ENCODE measurements at regions not wholly inside any gene's neighbourhood (a gene's known extent, or its start where the extent isn't known, plus 50 kb on each side); places are given as distances from the start of the nearest gene placed in this dataset.

DNA sequence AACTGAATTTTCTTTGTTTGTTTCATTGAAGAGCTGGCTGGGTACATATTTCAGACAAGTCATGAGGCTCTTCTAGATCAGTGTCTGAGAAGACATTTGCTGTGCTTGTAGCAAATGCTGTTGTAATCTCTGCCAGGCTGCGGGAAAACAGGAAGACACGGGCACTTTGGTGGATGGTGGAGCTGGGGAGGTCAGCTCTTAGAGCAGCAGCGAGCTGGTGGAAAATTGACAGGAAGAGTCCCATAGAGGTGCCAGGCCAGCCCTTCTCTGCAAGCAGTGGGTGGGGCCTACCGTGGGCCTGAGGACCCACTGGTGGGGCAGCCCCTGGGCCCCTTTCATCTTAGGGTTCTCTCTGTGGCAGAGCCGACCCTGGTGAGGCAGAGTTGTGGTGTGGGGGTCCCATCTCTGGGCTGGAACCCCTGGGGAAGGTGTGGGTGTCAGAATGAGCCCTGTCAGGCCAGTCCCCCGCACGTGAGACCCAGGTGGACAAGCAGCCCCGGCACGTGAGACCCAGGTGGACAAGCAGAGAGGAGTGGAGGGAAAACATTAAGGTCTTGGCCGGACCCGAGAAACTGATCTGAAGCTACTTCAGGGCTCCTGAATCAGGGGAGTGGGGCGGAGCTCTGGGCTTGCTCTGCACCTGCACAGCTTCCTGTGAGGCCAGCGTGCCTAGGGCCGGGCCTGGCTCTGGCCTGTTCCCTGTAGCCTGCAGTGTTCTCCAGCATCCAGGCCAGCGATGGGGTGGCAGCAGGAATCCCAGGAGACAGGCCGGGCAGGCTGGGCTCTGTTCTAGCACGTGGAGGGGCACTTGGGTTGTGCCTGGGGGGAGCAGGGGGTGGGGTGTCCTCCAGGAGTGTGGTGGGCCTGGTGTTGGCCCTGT, 273.5 kb upstream of the HDAC4 start:
- TF ChIP-seq ZNF565 (CRISPR knock-in tag; conservative IDR thresholded peaks at IDR 0.05; ENCODE audit: low read depth) (no peak), ZFP3 (CRISPR knock-in tag; IDR thresholded peaks at IDR 0.05) (no peak)
- no peak for ATAC-seq

GRCh38 chr2:239673641-239674040, 272.8 kb upstream of the HDAC4 start:
- ATAC-seq: no peak
- TF ChIP-seq ZNF8 (CRISPR knock-in tag; IDR thresholded peaks at IDR 0.05) (no peak), CREB5 (CRISPR knock-in tag; IDR thresholded peaks at IDR 0.05; ENCODE audit: low read depth) (no peak), ESRRG (CRISPR knock-in tag; IDR thresholded peaks at IDR 0.05) (no peak), GLIS3 (CRISPR knock-in tag; IDR thresholded peaks at IDR 0.05) (no peak), TCF4 (CRISPR knock-in tag; IDR thresholded peaks at IDR 0.05; ENCODE audit: borderline replicate concordance) (no peak), RARB (CRISPR knock-in tag; IDR thresholded peaks at IDR 0.05) (no peak), ZFP30 (CRISPR knock-in tag; IDR thresholded peaks at IDR 0.05) (no peak), PPARA (CRISPR knock-in tag; IDR thresholded peaks at IDR 0.05; ENCODE audit: borderline replicate concordance) (no peak), ZNF70 (CRISPR knock-in tag; IDR thresholded peaks at IDR 0.05) (no peak), POU6F1 (CRISPR knock-in tag; IDR thresholded peaks at IDR 0.05; ENCODE audit: borderline replicate concordance, low read depth) (no peak), ZC3H10 (CRISPR knock-in tag; IDR thresholded peaks at IDR 0.05) (no peak)
- TF ChIP-seq, protein P1, sequence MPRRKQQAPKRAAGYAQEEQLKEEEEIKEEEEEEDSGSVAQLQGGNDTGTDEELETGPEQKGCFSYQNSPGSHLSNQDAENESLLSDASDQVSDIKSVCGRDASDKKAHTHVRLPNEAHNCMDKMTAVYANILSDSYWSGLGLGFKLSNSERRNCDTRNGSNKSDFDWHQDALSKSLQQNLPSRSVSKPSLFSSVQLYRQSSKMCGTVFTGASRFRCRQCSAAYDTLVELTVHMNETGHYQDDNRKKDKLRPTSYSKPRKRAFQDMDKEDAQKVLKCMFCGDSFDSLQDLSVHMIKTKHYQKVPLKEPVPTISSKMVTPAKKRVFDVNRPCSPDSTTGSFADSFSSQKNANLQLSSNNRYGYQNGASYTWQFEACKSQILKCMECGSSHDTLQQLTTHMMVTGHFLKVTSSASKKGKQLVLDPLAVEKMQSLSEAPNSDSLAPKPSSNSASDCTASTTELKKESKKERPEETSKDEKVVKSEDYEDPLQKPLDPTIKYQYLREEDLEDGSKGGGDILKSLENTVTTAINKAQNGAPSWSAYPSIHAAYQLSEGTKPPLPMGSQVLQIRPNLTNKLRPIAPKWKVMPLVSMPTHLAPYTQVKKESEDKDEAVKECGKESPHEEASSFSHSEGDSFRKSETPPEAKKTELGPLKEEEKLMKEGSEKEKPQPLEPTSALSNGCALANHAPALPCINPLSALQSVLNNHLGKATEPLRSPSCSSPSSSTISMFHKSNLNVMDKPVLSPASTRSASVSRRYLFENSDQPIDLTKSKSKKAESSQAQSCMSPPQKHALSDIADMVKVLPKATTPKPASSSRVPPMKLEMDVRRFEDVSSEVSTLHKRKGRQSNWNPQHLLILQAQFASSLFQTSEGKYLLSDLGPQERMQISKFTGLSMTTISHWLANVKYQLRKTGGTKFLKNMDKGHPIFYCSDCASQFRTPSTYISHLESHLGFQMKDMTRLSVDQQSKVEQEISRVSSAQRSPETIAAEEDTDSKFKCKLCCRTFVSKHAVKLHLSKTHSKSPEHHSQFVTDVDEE (CRISPR knock-in tag; IDR thresholded peaks at IDR 0.05): no peak

- ATAC-seq: no peak
- TF ChIP-seq BACH2 (CRISPR knock-in tag; IDR thresholded peaks at IDR 0.05; ENCODE audit: borderline replicate concordance): no peak
- TF ChIP-seq ZFP30 (CRISPR knock-in tag; IDR thresholded peaks at IDR 0.05): no peak
- no peak for TF ChIP-seq ZC3H10 (CRISPR knock-in tag; IDR thresholded peaks at IDR 0.05)
- no peak for TF ChIP-seq POU6F1 (CRISPR knock-in tag; IDR thresholded peaks at IDR 0.05; ENCODE audit: borderline replicate concordance, low read depth)
- TF ChIP-seq ESRRG (CRISPR knock-in tag; IDR thresholded peaks at IDR 0.05): no peak
- no peak for TF ChIP-seq ARNTL (CRISPR knock-in tag; IDR thresholded peaks at IDR 0.05; ENCODE audit: borderline replicate concordance, low read depth)
- no peak for TF ChIP-seq PATZ1 (CRISPR knock-in tag; IDR thresholded peaks at IDR 0.05; ENCODE audit: borderline replicate concordance)
- no peak for TF ChIP-seq SNAI2 (CRISPR knock-in tag; IDR thresholded peaks at IDR 0.05)
- TF ChIP-seq CSRNP3 (CRISPR knock-in tag; IDR thresholded peaks at IDR 0.05): no peak
- TF ChIP-seq TCF4 (CRISPR knock-in tag; IDR thresholded peaks at IDR 0.05; ENCODE audit: borderline replicate concordance): no peak
- TF ChIP-seq CSDC2 (CRISPR knock-in tag; IDR thresholded peaks at IDR 0.05): no peak
- no peak for TF ChIP-seq ZNF70 (CRISPR knock-in tag; IDR thresholded peaks at IDR 0.05)
- TF ChIP-seq CREB5 (CRISPR knock-in tag; IDR thresholded peaks at IDR 0.05; ENCODE audit: low read depth): no peak
- no peak for TF ChIP-seq ZNF565 (CRISPR knock-in tag; conservative IDR thresholded peaks at IDR 0.05; ENCODE audit: low read depth)
- no peak for TF ChIP-seq TOX (CRISPR knock-in tag; IDR thresholded peaks at IDR 0.05; ENCODE audit: borderline replicate concordance)
- no peak for TF ChIP-seq OSR1 (CRISPR knock-in tag; IDR thresholded peaks at IDR 0.05)
- TF ChIP-seq ZFP3 (CRISPR knock-in tag; IDR thresholded peaks at IDR 0.05): no peak
- no peak for TF ChIP-seq GLIS3 (CRISPR knock-in tag; IDR thresholded peaks at IDR 0.05)
- TF ChIP-seq ZNF8 (CRISPR knock-in tag; IDR thresholded peaks at IDR 0.05): no peak
- no peak for TF ChIP-seq ISL1 (CRISPR knock-in tag; IDR thresholded peaks at IDR 0.05)
These were observed 271.4 kb upstream of the HDAC4 start for GRCh38 chr2:239671916-239672849.
